IMR-90 (cell line): ENCODE measurements at regions not wholly inside any gene's neighbourhood (a gene's known extent, or its start where the extent isn't known, plus 50 kb on each side); places are given as distances from the start of the nearest gene placed in this dataset.
A peak's percentile ranks its signal among the peaks of the same experiment; 100 is the strongest.

ENCODE experiments used
- ATAC-seq: fragments of 200-7000 bp; cut with Tn5 transposase; 2 replicates; pipeline ENCODE4 v1.9.1; 2020; ENCODE audit warnings: low read depth, mild to moderate bottlenecking, moderate library complexity
- BruUV-seq: library from RNA; stranded (reverse); fragments of 400-500 nt; replicated peaks from 2 replicates; lab custom pipeline; 2021; lab: Mats Ljungman, UMichigan
- CTCF ChIA-PET: fragments of 300-600 bp; formaldehyde crosslinking; extraction: SDS; loops from one replicate; lab custom pipeline; 2021; ENCODE audit warnings: antibody characterized with exemption; lab: Yijun Ruan, JAX
- POLR2A ChIA-PET: fragments of 300-600 bp; sonication (Branson Sonifier 250); formaldehyde crosslinking; loops from one replicate; lab custom pipeline; 2022; ENCODE audit warnings: antibody characterized with exemption; ENCODE audit not compliant: unreplicated experiment; lab: Charles Lee
- DNase-seq: peaks from one replicate; pipeline ENCODE4 v3.0.0; 2013
- H2AFZ ChIP-seq: replicated peaks from 2 replicates; pipeline ENCODE3; 2013; ENCODE audit warnings: low read length, mild to moderate bottlenecking; ENCODE audit not compliant: poor library complexity
- H2AK5ac ChIP-seq: 2 replicates; pipeline ENCODE4 v1.6.1; 2013; ENCODE audit warnings: low read depth, low read length, inconsistent platforms
- H2AK9ac ChIP-seq: replicated peaks from 2 replicates; pipeline ENCODE3; 2013; ENCODE audit warnings: mild to moderate bottlenecking, low read depth, low read length, moderate library complexity; ENCODE audit not compliant: poor library complexity
- H2BK120ac ChIP-seq: 2 replicates; pipeline ENCODE4 v1.6.1; 2013; ENCODE audit warnings: low read depth, low read length, inconsistent platforms
- H2BK15ac ChIP-seq: 3 replicates; pipeline ENCODE4 v1.6.1; 2013; ENCODE audit warnings: low read depth, low read length, inconsistent platforms
- H2BK20ac ChIP-seq: 2 replicates; pipeline ENCODE4 v1.6.1; 2013; ENCODE audit warnings: low read depth, mild to moderate bottlenecking, inconsistent platforms, low read length, moderate library complexity
- H2BK5ac ChIP-seq: 2 replicates; pipeline ENCODE4 v1.6.1; 2013; ENCODE audit warnings: mild to moderate bottlenecking, low read depth, low read length, inconsistent platforms; ENCODE audit not compliant: poor library complexity, severe bottlenecking
- H3K14ac ChIP-seq: replicated peaks from 2 replicates; pipeline ENCODE4 v1.6.1; 2013; ENCODE audit warnings: low read depth, low read length, inconsistent platforms
- H3K18ac ChIP-seq: 2 replicates; pipeline ENCODE4 v1.6.1; 2013; ENCODE audit warnings: low read depth, low read length, control low read depth
- H3K23ac ChIP-seq: 2 replicates; pipeline ENCODE4 v1.6.1; 2013; ENCODE audit warnings: low read depth, low read length, inconsistent platforms
- H3K27ac ChIP-seq: 2 replicates; pipeline ENCODE4 v1.5.1; 2013; ENCODE audit warnings: mild to moderate bottlenecking, control low read depth, low read length; ENCODE audit not compliant: insufficient read depth
- H3K27me3 ChIP-seq: 2 replicates; pipeline ENCODE4 v1.6.1; 2013; ENCODE audit warnings: low read length; ENCODE audit not compliant: control insufficient read depth, insufficient read depth
- H3K36me3 ChIP-seq: 2 replicates; pipeline ENCODE4 v1.6.1; 2013; ENCODE audit warnings: low read length, mixed read lengths; ENCODE audit not compliant: control insufficient read depth, insufficient read depth
- H3K4ac ChIP-seq: 2 replicates; pipeline ENCODE4 v1.6.1; 2013; ENCODE audit warnings: low read depth, low read length, inconsistent platforms
- H3K4me1 ChIP-seq: 2 replicates; pipeline ENCODE4 v1.6.1; 2013; ENCODE audit warnings: low read length, mixed read lengths; ENCODE audit not compliant: control insufficient read depth, insufficient read depth
- H3K4me2 ChIP-seq: 2 replicates; pipeline ENCODE4 v1.6.1; 2013; ENCODE audit warnings: low read depth, mild to moderate bottlenecking, control low read depth, low read length, moderate library complexity
- H3K4me3 ChIP-seq: 2 replicates; pipeline ENCODE4 v1.5.1; 2013; ENCODE audit warnings: low read depth, mild to moderate bottlenecking, control low read depth, low read length, moderate library complexity; ENCODE audit not compliant: insufficient read depth
- H3K56ac ChIP-seq: 2 replicates; pipeline ENCODE4 v1.6.1; 2013; ENCODE audit warnings: low read length, inconsistent platforms; ENCODE audit not compliant: insufficient read depth; ENCODE audit errors: extremely low read depth
- H3K79me1 ChIP-seq, 2 experiments: 2 replicates each; pipeline ENCODE4 v1.6.1; 2013; ENCODE audit warnings: low read length in 2 of 2, inconsistent platforms in 1 of 2, low read depth in 1 of 2
- H3K9ac ChIP-seq: 2 replicates; pipeline ENCODE4 v1.6.1; 2013; ENCODE audit warnings: low read depth, low read length, control low read depth
- H3K9me1 ChIP-seq: 2 replicates; pipeline ENCODE4 v1.6.1; 2013; ENCODE audit warnings: low read length, inconsistent platforms; ENCODE audit not compliant: insufficient read depth
- H3K9me3 ChIP-seq: 2 replicates; pipeline ENCODE4 v1.6.1; 2013; ENCODE audit warnings: low read length; ENCODE audit not compliant: control insufficient read depth, insufficient read depth
- H4K20me1 ChIP-seq: 2 replicates; pipeline ENCODE4 v1.6.1; 2013; ENCODE audit warnings: low read length, inconsistent platforms; ENCODE audit not compliant: insufficient read depth
- H4K5ac ChIP-seq: 2 replicates; pipeline ENCODE4 v1.6.1; 2013; ENCODE audit warnings: mild to moderate bottlenecking, low read depth, low read length, control low read depth
- H4K8ac ChIP-seq, 2 experiments: 2 replicates each; pipeline ENCODE4 v1.6.1; 2013; ENCODE audit warnings: low read depth in 2 of 2, low read length in 2 of 2, control low read depth in 1 of 2, inconsistent platforms in 1 of 2
- H4K91ac ChIP-seq: 2 replicates; pipeline ENCODE4 v1.6.1; 2013; ENCODE audit warnings: low read depth, low read length, inconsistent platforms; ENCODE audit not compliant: insufficient read depth
- BHLHE40 ChIP-seq: fragments of 150-350 bp; IDR thresholded peaks from 2 replicates; pipeline ENCODE4 v1.6.1; 2016; ENCODE audit warnings: mild to moderate bottlenecking, low read depth, low read length
- CEBPB ChIP-seq: IDR thresholded peaks from 2 replicates; pipeline ENCODE4 v1.6.1; 2012; ENCODE audit warnings: low read depth, low read length, improper control_type of control experiment
- CTCF ChIP-seq: conservative IDR thresholded peaks from 2 replicates; pipeline ENCODE4 v1.5.1; 2012; ENCODE audit warnings: mild to moderate bottlenecking, low read depth, low read length, improper control_type of control experiment
- FOS ChIP-seq: fragments of 150-350 bp; IDR thresholded peaks from 2 replicates; pipeline ENCODE4 v1.6.1; 2016; ENCODE audit warnings: low read depth, low read length
- MAZ ChIP-seq: IDR thresholded peaks from 2 replicates; pipeline ENCODE4 v1.6.1; 2012; ENCODE audit warnings: low read depth, mild to moderate bottlenecking, low read length, improper control_type of control experiment, moderate library complexity, borderline replicate concordance
- MXI1 ChIP-seq: IDR thresholded peaks from 2 replicates; pipeline ENCODE4 v1.6.1; 2012; ENCODE audit warnings: low read depth, mild to moderate bottlenecking, low read length, moderate library complexity, borderline replicate concordance
- RFX5 ChIP-seq: IDR thresholded peaks from 2 replicates; pipeline ENCODE4 v1.8.0; 2012; ENCODE audit warnings: low read depth, mild to moderate bottlenecking, low read length, moderate library complexity
- SMC3 ChIP-seq: fragments of 150-350 bp; IDR thresholded peaks from 2 replicates; pipeline ENCODE4 v1.6.1; 2016; ENCODE audit warnings: low read depth, mild to moderate bottlenecking, antibody characterized with exemption, low read length, moderate library complexity
- WGBS, 2 experiments: methylation state at CpG; one replicate each; pipeline versions ENCODE4 v1.1.5 to v1.1.7; 2013; ENCODE audit warnings: missing lambda C conversion rate in 2 of 2; ENCODE audit not compliant: insufficient read length in 1 of 2; ENCODE audit errors: extremely low coverage in 2 of 2; 5-methylcytosine and 5-hydroxymethylcytosine counted together
- dilution Hi-C: fragments of 300-500 bp; cut with HindIII; formaldehyde crosslinking; loops from one replicate; pipeline ENCODE4 v1.14.3; 2018; ENCODE audit warnings: low sequenced_read_pairs; ENCODE audit not compliant: unreplicated experiment
- in situ Hi-C: fragments of 300-500 bp; cut with MboI; formaldehyde crosslinking; loops from 3 replicates; pipeline ENCODE4 v1.14.3; 2019; ENCODE audit warnings: low sequenced_read_pairs, inconsistent platforms, mixed read lengths
- intact Hi-C: fragments of 100-400 bp; cut with micrococcal nuclease; formaldehyde crosslinking; loops from 2 replicates; pipeline ENCODE4 v1.10.0; 2022
- TF ChIP-seq, protein P1 (sequence below): fragments of 150-350 bp; IDR thresholded peaks from 2 replicates; pipeline ENCODE4 v1.6.1; 2016; ENCODE audit warnings: low read depth, mild to moderate bottlenecking, low read length, moderate library complexity, borderline replicate concordance

DNA sequence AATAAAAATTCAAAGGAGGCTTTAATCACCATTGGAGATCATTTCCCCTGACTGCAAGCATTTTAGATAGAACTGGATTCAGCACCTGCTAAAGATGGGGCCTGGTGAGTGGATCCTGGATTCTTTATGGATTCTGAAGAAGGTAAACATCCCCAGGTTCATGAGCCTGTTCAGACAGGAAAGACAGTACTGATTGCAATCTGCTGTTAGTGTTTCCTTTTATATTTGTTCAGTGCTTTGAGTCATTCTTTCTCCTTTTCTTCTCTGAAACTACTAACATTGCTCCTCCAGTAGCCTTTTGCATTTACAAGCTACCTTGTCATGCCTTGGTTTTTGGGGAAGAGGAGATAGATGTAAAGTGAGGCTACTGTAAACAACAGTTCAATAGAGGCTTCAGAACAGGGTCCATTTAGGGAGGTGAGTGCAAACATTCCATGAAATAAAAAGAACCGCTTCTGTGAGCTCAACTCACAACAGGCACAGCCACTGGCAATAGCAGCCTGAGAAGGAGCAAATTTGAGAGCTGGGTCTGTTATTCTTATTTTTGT lies 66.4 kb upstream of the PRL start:
- Histone ChIP-seq H2AK9ac (no peak overlapping the region), H3K27ac (no peak overlapping the region), H3K14ac (no peak overlapping the region), H2AFZ (no peak overlapping the region), H3K4me3 (no peak overlapping the region), H4K20me1 (no peaks in the 10 kb centered on the region), H3K4me2 (no peak overlapping the region), H4K91ac (no peak overlapping the region), H3K9me1 (no peaks in the 10 kb centered on the region), H3K9ac (no peak overlapping the region), H3K9me3 (peaks cover 4% of the 10 kb centered on the region; the same call in 1 of the 2 replicates), H4K5ac (no peak overlapping the region), H3K4me1 (peaks cover 4% of the 10 kb centered on the region), H3K18ac (peak overlapping the region; percentile 9; the same call in 1 of the 2 replicates), H4K8ac (no peak overlapping the region), H2BK120ac (no peak overlapping the region), H3K56ac (no peak overlapping the region), H3K4ac (no peak overlapping the region), H3K79me1 (no peaks in the 10 kb centered on the region), H3K36me3 (no peaks in the 10 kb centered on the region), H2BK5ac (no peak overlapping the region), H3K27me3 (no peaks in the 10 kb centered on the region), H2AK5ac (no peak overlapping the region), H2BK15ac (no peak overlapping the region), H3K23ac (no peak overlapping the region), H2BK20ac (no peak overlapping the region; the same call in 1 of the 2 replicates)
- ChIA-PET POLR2A (no interaction called here), CTCF (no interaction called here)
- DNase-seq, result no peak
- no peak for ATAC-seq
- in situ Hi-C loops (no loop called here), dilution Hi-C loops (no loop called here), intact Hi-C loops (no loop called here)
- no CpG with 5 or more reads among the region's 1 CpG for WGBS, 2 experiments
- TF ChIP-seq FOS (no peak), SMC3 (no peak), CEBPB (no peak), RFX5 (no peak), MAZ (no peak), CTCF (no peak), MXI1 (no peak), BHLHE40 (no peak)
- TF ChIP-seq, protein P1, sequence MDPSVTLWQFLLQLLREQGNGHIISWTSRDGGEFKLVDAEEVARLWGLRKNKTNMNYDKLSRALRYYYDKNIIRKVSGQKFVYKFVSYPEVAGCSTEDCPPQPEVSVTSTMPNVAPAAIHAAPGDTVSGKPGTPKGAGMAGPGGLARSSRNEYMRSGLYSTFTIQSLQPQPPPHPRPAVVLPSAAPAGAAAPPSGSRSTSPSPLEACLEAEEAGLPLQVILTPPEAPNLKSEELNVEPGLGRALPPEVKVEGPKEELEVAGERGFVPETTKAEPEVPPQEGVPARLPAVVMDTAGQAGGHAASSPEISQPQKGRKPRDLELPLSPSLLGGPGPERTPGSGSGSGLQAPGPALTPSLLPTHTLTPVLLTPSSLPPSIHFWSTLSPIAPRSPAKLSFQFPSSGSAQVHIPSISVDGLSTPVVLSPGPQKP, result no peak
- BruUV-seq, result no TSS peak
